Jurkat, Clone E6-1 (cell line): ENCODE measurements at regions not wholly inside any gene's neighbourhood (a gene's known extent, or its start where the extent isn't known, plus 50 kb on each side); places are given as distances from the start of the nearest gene placed in this dataset.

ENCODE experiments used
- DNase-seq: peaks from one replicate; pipeline ENCODE4 v3.0.0-alpha.2; 2011; ENCODE audit warnings: low read depth, low spot score
- H3K4me3 ChIP-seq: 2 replicates; pipeline ENCODE4 v1.5.1; 2011; ENCODE audit warnings: mild to moderate bottlenecking, low read length, control low read depth, moderate library complexity

DNA sequence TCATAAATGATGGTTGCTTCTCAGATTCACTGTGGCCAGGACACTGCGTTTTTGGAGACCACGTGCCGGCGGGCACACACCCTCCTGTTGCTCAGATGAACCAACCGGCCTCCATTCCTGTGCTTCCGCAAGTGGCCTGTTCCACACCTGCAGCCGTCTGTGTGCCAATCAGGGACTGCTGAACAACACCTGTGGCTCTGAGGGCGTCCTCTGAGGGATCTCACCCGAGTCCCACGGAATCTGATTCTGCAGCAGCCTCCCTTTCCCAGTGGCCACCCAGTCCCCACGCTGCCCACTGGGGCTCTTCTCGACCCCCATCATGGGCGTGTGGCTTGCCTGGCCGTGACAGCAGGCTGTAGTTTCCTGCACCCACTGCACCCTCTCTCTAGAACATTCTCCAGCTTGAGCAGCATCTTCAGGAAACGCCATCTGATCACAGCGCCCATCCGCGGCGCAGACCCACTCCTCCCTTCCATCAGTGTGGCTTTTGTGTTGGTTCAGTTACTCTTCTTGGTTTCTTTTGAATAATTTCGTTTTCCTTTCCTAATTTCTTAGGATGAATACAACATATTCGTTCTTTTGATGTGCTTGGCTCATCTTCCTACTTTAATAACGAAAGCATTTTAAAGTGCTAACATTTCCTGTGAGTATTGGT lies 65.1 kb upstream of the SLC22A11 start:
- peak overlapping the region; percentile 41 for H3K4me3 ChIP-seq
- peak; percentile 54 for DNase-seq

DNA sequence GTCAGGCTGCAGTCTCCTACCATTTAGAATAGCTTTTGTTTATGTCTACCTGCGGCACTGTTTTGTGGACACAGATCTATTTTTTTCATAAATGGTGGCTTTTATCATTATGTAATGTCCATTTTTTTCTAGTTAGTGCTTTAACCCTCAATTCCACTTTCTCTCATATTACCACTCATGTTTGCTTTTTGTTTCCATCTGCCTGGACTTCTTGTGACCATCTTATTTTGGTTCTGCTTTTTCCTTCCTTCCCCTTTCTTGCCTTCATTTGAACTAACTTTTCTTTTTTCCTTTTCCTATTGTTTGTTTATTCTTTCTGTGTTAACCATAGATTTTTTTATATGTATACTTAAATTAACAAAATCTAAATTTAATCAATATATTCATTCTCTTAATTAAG lies 63.2 kb upstream of the SLC22A11 start:
- no peak for DNase-seq

DNA sequence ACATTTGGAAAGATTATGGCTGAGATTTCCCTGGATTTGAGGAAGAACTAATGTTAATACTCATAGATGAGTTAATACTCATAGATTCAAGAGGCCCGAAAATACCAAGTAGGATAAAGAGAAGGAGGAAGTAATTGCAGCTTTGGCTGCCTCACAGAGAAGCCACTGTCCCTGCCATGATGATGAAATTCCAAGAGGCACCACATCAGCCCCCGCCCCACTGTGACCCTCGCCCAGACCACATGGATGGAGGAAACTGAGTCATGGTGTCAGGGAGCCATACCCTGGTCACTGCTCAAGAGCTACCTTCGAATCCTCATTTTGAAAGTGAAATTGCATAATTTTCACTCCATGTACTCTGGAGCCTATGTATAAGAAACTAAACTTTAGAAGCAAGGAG lies 57.6 kb upstream of the SLC22A11 start:
- no peak for DNase-seq

More for the DNA sequence above, 63.2 kb upstream of the SLC22A11 start:
- no peak overlapping the region for H3K4me3 ChIP-seq

DNA sequence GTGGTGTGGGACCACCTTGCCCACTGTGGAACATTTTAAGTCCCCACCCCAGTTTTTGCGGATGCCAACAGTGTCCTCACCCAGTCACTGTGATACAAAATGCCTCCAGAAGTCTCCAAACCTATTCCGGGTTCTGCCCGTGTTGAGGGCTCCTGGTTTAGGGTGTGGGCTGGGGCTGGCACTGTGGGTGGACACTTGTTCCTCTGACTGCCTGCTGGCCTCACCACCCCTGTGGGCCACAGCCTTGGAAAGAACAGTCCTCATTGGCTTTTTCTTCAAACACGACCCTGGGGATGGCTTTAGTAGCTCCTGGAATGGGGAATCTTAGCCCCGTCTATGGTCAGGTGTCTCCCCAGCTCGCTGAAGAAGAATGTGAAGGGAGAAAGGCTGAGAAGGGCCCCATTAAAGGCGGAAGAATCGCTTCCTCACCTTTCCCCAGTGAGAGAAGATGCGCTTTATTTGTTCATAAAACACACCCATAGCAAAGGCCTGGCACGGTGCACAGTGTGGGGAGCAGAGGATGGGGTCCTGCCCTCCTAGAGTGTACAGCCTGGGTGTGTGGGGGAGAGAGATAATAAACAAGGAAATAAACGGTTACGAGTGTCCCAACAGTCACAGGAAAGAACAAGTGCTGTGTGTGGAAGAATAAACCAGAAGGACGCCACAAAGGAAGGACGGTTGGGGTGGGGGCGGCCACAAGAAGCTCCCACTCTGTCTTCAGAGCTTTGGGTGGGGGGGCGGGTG lies 56.3 kb upstream of the SLC22A11 start:
- peak overlapping the region; percentile 72 for H3K4me3 ChIP-seq

More for the DNA sequence above, 57.6 kb upstream of the SLC22A11 start:
- no peak overlapping the region; the same call in 1 of the 2 replicates for H3K4me3 ChIP-seq

DNA sequence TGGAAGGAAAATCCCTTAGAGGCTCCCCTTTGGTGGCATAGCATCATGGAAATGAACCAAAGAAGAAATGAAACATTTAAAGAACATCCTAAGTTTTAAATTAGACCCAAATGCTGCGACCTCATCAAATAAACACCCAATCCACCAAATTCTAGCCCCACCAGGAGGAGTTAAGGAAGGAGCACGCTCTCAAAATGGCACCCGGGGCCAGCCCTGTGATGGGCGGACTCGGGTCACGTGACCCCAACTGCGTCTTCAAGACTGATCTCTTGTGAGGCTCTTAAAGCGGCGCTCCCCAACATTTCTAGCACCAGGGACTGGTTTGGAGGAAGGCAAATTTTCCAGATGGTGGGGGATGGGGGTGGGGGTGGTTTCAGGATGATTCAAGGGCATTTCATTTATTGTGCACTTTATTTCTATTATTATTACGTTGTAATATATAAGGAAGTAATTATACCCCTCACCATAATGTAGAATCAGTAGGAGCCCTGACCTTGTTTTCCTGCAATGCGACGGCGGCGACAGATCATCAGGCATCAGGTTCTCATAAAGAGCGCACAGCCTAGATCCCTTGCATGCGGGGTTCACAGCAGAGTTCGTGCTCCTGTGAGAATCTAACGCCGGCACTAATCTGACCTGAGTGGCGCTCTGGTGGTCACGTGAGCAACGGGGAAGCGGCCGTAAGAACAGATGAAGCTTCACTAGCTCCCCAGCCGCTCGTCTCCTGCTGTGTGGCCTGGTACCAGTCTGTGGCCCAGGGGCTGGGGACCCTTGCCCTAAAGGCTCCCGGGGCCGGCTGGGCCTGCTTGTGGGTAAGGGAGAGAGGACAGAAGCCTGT lies 55.3 kb upstream of the SLC22A11 start:
- peak; percentile 96 for DNase-seq
- peak overlapping the region; percentile 72 for H3K4me3 ChIP-seq

More for the DNA sequence above, 56.3 kb upstream of the SLC22A11 start:
- peak; percentile 84 for DNase-seq

DNA sequence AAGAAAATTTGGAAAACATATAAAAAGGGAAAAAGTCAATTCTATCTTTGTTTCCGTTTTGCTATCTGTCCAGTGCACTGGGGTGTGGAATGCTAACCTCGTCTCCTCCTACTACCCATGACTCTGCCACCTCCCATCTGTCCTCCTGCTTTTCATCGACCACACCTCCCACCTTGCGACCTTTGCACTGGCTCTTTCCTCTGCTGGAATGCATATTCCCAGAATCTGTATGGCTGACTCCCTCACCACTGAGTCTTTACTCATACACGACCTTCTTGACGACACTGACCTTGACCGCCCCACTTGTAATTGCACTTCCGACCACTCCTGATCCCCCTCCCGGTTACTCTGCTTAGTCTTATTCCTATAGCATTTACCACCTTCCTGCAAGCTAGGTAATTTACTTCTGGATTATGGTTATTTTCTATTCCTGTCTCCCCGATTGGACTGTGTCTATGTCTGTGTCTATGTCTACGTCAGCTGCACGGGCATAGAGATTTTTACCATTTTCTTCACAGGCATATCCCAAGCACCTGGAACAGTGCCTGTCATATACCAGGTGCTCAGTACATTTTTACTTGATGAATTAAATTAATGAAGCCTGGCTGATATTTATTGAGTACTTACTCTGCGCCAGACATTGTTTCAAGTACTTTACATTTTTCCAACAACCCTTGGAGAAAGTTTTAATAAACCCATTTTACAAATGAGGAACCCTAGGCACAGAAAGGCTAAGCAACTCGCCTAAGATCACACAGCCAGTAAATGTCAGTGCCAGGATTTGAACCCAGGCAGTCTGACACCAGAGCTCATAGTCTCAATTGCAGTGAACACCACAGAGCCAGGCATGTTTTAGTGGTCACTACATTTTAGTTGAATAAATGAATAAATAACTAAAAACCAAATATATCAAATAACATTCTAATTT lies 54.0 kb upstream of the SLC22A11 start:
- H3K4me3 ChIP-seq = no peak overlapping the region
- DNase-seq = no peak

DNA sequence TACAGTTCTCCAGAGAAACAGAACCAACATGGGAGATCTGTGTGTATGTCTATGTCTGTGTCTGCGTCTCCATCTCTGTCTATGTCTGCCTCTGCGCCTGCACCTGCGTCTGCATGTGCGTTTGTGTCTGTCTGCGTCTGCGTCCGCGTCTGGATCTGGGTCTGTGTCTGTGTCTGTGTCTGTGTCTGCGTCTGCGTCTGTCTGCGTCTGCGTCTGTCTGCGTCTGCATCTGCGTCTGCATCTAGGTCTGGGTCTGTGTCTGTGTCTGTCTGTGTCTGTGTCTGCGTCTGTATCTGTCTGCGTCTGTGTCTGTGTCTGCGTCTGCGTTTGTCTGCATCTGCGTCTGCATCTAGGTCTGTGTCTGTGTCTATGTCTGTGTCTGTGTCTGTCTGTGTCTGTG lies 53.1 kb upstream of the SLC22A11 start:
- H3K4me3 ChIP-seq = no peak overlapping the region
- DNase-seq = no peak

DNA sequence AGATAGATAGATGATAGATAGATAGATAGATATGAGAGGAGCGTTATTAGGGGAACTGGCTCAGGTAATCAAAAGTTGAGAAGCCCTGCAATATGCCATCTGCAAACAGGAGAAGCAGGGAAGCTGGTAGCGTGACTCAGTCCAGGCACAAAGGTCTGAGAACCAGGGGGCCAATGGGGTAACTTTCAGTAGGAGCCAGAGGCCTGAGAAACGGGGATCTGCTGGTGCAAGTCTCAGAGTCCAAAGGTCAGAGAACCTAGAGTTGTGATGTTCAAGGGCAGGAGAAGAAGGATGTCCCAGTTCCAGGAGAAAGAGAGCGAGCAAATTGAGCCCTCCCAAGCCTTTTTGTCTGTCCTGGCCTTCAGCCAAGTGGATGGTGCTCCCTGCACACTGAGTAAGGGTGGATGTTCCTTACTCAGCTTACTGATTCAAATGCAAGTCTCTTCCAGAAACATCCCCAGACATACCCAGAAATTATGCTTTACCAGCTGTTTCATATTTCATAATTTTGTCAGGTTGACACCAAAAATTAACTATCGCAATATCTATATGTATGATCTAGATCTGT lies 52.5 kb upstream of the SLC22A11 start:
- no peak overlapping the region for H3K4me3 ChIP-seq
- no peak for DNase-seq

DNA sequence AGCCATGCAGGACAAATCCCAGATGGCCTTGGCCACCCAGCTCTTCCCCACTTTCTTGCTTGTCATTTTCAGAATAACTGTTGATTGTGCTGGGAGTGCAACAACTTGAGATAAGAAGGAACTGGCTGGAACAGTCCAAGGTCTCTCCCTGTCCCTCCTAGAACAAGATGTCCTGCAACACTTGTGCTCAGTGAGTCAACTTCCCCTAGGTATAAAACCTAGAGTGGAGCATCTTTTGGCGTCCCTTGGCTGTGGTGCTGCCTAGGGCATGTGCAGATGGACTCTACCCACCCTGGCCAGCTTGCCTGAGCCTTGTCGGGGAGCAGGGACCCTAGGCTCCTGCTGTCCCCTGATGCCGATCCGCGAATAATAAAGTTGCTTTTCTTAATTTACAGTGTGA lies 50.7 kb upstream of the SLC22A11 start:
- no peak overlapping the region for H3K4me3 ChIP-seq
- no peak for DNase-seq
